Endothelial cell of umbilical vein (primary cell): ENCODE measurements at regions not wholly inside any gene's neighbourhood (a gene's known extent, or its start where the extent isn't known, plus 50 kb on each side); places are given as distances from the start of the nearest gene placed in this dataset.

Experiments used
- EZH2 ChIP-seq: IDR thresholded peaks from 2 replicates; pipeline ENCODE4 v1.6.1; 2012; ENCODE audit warnings: borderline replicate concordance, low read depth, mild to moderate bottlenecking, moderate library complexity, low read length, inconsistent platforms; ENCODE audit not compliant: severe bottlenecking
- FOS ChIP-seq: IDR thresholded peaks from 2 replicates; pipeline ENCODE4 v1.6.1; 2011; ENCODE audit warnings: mild to moderate bottlenecking, low read length, moderate library complexity, borderline replicate concordance; ENCODE audit not compliant: insufficient read depth
- POLR2A ChIP-seq: IDR thresholded peaks from 2 replicates; pipeline ENCODE4 v1.6.1; 2012; ENCODE audit warnings: low read depth, mild to moderate bottlenecking, control low read depth, low read length
- POLR2AphosphoS5 ChIP-seq: IDR thresholded peaks from 2 replicates; pipeline ENCODE4 v1.6.1; 2012; ENCODE audit warnings: low read depth, mild to moderate bottlenecking, control low read depth, low read length, moderate library complexity; ENCODE audit not compliant: insufficient read depth
- TF ChIP-seq, protein P1 (sequence below), 2 donors: IDR thresholded peaks; 1 replicate in 1 of 2; 2 replicates in 1 of 2; pipeline ENCODE4 v1.5.1; 2011; ENCODE audit warnings: low read length in 2 of 2, mild to moderate bottlenecking in 2 of 2, moderate library complexity in 2 of 2, control low read depth in 1 of 2, inconsistent platforms in 1 of 2, low read depth in 1 of 2; ENCODE audit not compliant: insufficient read depth in 1 of 2; ENCODE audit errors: extremely low read depth in 1 of 2
- TF ChIP-seq, protein P2 (sequence below): IDR thresholded peaks from 2 replicates; pipeline ENCODE4 v1.6.1; 2011; ENCODE audit not compliant: insufficient read depth, insufficient read length

GRCh38 chr6:128638817-128639216 lies 118.4 kb upstream of the PTPRK start:
- TF ChIP-seq EZH2: no peak
- no peak for TF ChIP-seq POLR2A
- TF ChIP-seq, protein P1, sequence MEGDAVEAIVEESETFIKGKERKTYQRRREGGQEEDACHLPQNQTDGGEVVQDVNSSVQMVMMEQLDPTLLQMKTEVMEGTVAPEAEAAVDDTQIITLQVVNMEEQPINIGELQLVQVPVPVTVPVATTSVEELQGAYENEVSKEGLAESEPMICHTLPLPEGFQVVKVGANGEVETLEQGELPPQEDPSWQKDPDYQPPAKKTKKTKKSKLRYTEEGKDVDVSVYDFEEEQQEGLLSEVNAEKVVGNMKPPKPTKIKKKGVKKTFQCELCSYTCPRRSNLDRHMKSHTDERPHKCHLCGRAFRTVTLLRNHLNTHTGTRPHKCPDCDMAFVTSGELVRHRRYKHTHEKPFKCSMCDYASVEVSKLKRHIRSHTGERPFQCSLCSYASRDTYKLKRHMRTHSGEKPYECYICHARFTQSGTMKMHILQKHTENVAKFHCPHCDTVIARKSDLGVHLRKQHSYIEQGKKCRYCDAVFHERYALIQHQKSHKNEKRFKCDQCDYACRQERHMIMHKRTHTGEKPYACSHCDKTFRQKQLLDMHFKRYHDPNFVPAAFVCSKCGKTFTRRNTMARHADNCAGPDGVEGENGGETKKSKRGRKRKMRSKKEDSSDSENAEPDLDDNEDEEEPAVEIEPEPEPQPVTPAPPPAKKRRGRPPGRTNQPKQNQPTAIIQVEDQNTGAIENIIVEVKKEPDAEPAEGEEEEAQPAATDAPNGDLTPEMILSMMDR (IDR thresholded peaks at IDR 0.05; ENCODE audit: extremely low read depth in 1 of 2, insufficient read depth in 1 of 2, low read depth in 1 of 2, low read length in 2 of 2): no peak
- no peak for TF ChIP-seq POLR2AphosphoS5
- TF ChIP-seq, protein P2, sequence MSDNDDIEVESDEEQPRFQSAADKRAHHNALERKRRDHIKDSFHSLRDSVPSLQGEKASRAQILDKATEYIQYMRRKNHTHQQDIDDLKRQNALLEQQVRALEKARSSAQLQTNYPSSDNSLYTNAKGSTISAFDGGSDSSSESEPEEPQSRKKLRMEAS: no peak
- TF ChIP-seq FOS: no peak
